HUDEP-2 (cell line): ENCODE measurements at regions not wholly inside any gene's neighbourhood (a gene's known extent, or its start where the extent isn't known, plus 50 kb on each side); places are given as distances from the start of the nearest gene placed in this dataset.

Experiments used
- DNase-seq, 76 experiments: peaks; one replicate each; lab custom pipeline; 2025; ENCODE audit not compliant: unreplicated experiment in 76 of 76; lab: John Stamatoyannopoulos, UW

GRCh38 chr7:19623676-19624075, 85.2 kb downstream of the POLR1F start:
- DNase-seq = no peak

- DNase-seq = no peak
These were observed 87.1 kb downstream of the POLR1F start for GRCh38 chr7:19621740-19622139.

GRCh38 chr7:19620470-19620869, 88.4 kb downstream of the POLR1F start:
- DNase-seq = no peak

GRCh38 chr7:19619122-19619521, 89.7 kb downstream of the POLR1F start:
- no peak for DNase-seq

DNA sequence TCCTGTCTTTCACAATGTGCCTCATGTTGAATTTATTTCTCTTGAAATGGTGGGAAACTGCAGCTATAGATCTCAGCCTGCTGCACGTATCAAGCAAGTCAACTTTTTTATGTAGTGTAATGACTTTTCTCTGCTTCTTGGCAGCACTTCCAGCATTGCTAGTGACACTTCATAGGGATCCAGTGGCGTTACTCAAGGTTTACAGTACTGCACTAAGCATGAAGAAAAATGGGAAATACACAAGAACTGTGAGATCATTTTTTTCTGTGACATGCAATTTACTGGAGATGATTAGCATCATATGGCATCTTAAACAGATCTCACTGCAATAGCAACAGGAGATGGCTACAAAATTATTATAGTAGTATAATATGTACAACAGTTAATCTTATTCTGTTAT, 90.9 kb downstream of the POLR1F start:
- DNase-seq = no peak

DNA sequence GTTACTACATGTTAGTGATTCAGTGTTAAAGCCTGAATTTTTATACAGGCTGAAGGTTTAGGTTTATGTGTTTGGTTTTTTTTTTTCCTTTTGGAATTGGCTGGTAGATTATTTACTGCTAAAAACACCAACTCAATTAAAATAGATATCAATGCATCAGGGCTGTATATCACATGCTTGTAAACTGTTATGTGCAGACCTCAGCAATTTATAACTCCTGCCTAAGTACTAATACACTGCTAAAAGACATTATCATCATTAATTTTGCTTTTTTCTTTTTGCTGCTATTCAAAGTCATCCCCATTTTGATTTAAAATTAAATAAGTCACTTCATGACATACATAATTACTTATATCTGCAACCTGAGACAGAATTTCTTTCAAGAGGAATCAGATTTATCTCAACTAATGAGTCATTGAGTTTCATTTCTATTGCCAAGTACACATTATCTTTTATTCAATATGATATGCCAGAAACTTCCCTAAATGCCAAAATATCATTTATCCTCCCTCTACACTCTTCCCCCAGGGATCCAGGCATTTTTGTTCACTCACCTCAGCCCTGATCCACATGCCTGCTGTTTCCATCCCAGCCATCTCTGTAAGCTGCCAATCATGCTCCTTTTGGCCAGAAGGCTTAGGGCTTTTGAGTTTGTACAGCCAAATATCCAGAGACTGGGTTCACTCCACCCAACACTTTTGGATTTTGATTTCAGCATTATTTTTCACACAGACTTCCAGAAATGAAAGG, 98.5 kb downstream of the POLR1F start:
- DNase-seq = no peak

- DNase-seq = no peak
These were observed 119.4 kb downstream of the POLR1F start for GRCh38 chr7:19589446-19589845.

DNA sequence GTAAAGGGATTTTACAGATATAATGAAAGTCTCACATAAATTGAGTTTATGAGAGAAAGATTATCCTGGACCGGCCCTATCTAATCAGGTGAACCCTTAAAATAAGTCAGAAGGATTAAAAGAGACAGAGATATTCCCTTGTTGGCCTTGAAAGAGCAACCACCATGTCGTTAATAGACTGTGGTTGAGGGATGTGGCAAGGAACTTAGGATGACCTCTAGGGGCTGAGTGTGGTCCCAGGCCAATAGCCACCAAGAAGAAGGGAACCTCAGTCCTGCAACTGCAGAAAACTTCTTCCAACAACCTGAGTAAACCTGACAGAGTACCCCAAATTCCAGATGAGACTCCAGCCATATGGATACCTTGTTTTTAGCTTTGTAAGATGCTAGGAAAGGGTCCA, 121.5 kb downstream of the POLR1F start:
- DNase-seq = peak in 3 of 76 experiments; percentile 2 to 9 (median 3)

DNA sequence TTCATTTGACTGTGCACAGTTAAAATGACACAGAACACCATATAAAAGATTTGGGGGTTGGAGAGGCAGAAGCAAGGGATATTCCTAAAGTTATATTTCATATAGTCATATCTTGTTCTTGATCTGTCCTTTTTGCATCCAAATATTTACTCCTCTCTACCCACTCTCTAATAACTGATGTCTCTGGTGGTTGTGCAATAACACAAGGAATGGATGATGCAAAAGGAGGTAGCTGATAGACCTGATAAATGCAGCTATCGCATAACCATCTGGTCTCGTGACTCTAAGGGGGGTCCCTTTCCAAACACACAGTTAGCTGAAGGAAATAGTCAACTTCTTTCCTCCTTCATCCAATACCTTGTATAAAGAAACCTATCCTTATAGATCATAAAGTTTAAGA, 123.1 kb downstream of the POLR1F start:
- no peak for DNase-seq

- DNase-seq = no peak
These were observed 132.8 kb downstream of the POLR1F start for GRCh38 chr7:19575909-19576557.

- DNase-seq = no peak
These were observed 134.7 kb downstream of the POLR1F start for GRCh38 chr7:19574131-19574530.

DNA sequence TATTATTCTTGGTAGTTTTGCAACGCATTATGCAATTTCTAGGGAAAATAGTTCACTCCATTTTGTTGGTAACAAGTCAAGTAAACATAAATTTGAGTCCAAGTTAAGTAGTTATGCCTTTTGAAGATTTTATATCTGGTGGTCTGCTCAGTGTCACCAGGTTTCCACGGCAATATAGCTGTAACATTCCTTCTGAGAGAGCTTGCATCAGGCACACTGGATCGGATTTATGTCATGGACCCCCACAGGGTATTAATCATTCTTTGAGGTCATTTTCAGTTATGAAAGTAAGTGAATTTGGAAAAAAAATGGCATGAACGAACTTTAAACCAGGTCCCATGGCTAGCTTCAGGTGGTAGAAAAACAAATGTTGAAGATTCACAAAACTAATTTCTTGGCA, 136.3 kb downstream of the POLR1F start:
- no peak for DNase-seq

DNA sequence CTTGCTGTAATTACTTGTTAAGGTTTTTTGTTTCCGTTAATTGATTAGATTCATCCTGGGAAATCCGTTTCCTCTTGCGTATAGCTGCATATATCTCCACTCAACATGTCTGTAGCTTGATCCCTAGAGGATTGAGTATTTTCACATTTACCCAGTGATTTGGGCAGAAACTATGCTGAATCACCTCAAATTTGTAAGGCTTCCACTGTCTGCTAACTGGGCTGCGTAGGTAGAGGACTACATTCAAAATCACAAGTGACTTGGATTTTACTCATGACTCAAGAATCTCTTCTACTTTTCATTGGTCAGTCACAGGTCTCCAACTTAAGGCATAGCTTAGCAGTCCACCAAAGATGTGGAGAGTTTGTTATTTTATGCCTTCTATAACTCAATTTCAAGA, 141.8 kb downstream of the POLR1F start:
- DNase-seq = no peak

DNA sequence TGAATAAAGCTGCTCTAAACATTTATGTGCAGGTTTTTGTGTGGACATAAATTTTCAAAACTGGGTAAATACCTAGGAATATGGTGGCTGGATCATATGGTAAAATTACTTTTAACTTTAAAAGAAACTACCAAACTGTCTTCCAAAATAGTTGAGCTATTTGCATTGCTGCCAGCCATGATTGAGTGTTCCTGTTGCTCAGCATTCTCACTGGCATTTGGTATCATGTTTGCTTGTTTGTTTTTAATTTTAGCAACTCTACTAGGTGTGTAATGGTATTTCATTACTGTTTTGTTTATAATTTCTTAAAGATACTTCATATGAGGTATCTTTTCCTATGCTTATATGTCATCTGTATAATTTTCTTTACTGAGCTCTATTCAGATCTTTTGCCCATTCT, 143.2 kb downstream of the POLR1F start:
- DNase-seq = no peak

DNA sequence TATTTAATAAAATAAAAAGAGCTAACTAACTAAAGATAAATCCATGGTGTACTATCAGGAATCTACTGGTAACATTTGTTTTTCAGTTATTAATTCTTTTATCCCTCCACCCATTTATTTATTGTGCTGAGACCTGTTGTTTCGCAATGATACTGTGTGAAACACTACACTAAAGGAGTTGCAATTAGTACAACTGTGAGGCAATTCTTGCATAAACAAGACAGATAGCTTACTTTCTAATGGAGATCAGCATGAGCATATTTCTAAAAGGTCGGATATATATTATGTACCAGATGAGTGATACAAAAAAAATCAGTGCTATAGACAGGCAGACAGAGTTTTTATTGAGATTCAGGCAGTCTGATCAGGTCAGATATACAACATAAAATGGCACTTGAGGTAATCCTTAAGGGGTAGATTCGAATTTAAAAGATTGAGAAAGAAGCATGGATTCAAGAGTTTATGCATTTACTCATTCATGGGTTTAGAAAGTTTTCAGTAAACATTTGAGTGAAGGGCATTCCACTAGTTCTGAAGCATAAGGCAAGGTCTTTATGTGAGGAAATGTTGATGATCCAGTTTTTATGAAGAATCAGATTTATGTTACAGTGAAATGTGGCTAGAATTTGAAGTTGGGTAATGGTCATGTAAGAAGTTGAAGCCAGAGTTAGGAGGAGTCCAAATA, 147.6 kb downstream of the POLR1F start:
- no peak for DNase-seq

GRCh38 chr7:19560111-19560883, 148.5 kb downstream of the POLR1F start:
- no peak for DNase-seq

DNA sequence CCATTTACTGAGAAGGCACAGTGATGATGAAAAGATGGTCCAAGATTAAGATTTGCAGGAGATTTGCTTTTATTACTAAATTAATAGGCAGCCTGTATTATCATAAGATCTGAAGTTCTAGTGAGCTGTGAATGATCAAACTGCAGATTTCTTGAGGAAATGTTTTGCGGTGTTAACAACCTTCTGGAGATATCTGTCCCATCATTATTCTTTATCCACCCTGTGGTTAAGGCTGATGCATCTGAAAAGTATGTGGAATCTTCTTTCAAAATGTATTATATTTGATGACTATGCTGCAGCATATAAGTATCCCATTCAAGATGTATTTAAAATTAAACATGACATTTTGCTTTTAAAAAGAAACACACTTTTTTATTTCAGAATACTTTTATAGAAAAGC, 150.3 kb downstream of the POLR1F start:
- DNase-seq = no peak

DNA sequence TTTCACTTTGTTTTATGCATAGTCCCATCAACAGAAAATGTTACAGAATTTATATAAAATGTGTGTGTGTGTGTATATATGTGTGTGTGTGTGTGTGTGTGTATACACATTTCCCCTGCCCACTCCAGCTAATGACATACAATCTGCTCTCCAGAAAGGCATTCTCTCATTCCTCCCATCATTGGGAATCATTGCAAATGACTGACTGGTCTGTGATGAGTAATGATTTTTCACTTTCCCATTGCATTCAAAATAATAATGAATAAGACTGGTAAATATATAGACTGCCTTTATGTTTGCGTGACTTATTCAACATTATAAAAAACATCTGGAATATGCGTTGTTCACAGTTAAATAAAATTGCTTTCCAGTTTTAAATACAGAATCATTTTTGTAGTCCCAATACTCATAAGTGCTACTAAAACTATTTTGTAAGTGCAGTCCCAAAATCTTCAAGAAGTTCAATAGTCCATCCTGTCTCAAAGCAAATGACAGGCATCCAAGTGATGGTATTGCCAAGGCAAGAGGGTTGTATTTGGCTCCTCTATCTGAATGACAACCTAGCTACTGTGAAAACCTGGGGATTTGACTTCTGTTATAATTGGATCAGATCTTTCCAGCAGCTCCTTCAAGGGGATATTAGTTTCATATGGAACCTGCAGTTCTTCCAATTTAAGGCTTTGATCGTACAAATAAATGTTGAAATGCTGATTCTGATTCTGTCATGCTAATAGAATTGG, 150.9 kb downstream of the POLR1F start:
- no peak for DNase-seq

DNA sequence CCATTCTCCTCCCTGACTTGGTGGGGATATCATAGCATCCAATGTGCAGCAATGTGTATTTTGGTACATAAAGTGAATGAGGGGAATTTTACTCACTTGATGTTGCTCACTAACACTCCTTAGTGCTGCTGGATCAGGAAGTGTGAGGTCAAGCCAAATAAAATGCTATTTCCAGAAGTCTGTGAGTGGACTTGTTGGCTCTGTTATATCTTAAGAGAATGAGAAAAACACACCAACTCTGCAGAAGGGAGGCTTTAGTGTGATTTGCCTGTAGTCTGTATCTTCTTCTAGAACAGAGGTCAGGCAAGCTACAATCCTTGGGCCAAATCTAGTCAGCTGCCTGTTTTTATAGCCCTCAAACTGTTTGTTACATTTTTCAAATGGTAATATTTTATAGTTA, 154.3 kb downstream of the POLR1F start:
- DNase-seq = no peak

- no peak for DNase-seq
These were observed 156.3 kb downstream of the POLR1F start for GRCh38 chr7:19552576-19552975.
